Common myeloid progenitor, CD34-positive (primary cell): ENCODE measurements at regions not wholly inside any gene's neighbourhood (a gene's known extent, or its start where the extent isn't known, plus 50 kb on each side); places are given as distances from the start of the nearest gene placed in this dataset.

ENCODE experiments used
- CTCF ChIA-PET: fragments of 350-600 bp; sonication (Branson Sonifier 250); formaldehyde crosslinking; loops from one replicate; lab custom pipeline; 2021; ENCODE audit warnings: antibody characterized with exemption; lab: Charles Lee
- POLR2A ChIA-PET: fragments of 350-600 bp; sonication (Branson Sonifier 250); formaldehyde crosslinking; loops from one replicate; lab custom pipeline; 2021; ENCODE audit warnings: antibody characterized with exemption; lab: Charles Lee
- DNase-seq, 3 donors: peaks; one replicate each; pipeline versions ENCODE4 v3.0.0 to v3.0.0-alpha.2; 2013
- H3K27ac ChIP-seq, 2 experiments: 1 replicate in 1 of 2; 2 replicates in 1 of 2; pipeline ENCODE4 v1.7.0; 2013; ENCODE audit warnings: inconsistent platforms in 2 of 2, low read length in 2 of 2, mild to moderate bottlenecking in 2 of 2, low read depth in 1 of 2, moderate library complexity in 1 of 2; ENCODE audit not compliant: severe bottlenecking in 2 of 2, insufficient read depth in 1 of 2, poor library complexity in 1 of 2
- H3K27me3 ChIP-seq, 5 experiments: replicated peaks in 2 of 5; 1 replicate in 3 of 5; 2 replicates in 2 of 5; pipeline versions ENCODE4 v1.6.1 to v1.7.0; 2013; ENCODE audit warnings: low read length in 4 of 5, mild to moderate bottlenecking in 2 of 5, moderate library complexity in 2 of 5, inconsistent platforms in 1 of 5; ENCODE audit not compliant: insufficient read depth in 5 of 5, control insufficient read depth in 4 of 5
- H3K36me3 ChIP-seq, 4 experiments: 1 replicate in 2 of 4; 2 replicates in 2 of 4; pipeline versions ENCODE4 v1.6.1 to v1.7.0; 2013; ENCODE audit warnings: low read length in 3 of 4, control low read depth in 1 of 4, mild to moderate bottlenecking in 1 of 4; ENCODE audit not compliant: control insufficient read depth in 4 of 4, insufficient read depth in 4 of 4
- H3K4me1 ChIP-seq, 4 experiments: 1 replicate in 3 of 4; 2 replicates in 1 of 4; pipeline versions ENCODE4 v1.6.1 to v1.7.1; 2013; ENCODE audit warnings: low read length in 3 of 4, mild to moderate bottlenecking in 3 of 4, control low read depth in 1 of 4, inconsistent platforms in 1 of 4, moderate library complexity in 1 of 4; ENCODE audit not compliant: control insufficient read depth in 4 of 4, insufficient read depth in 4 of 4; ENCODE audit errors: control extremely low read depth in 1 of 4
- H3K4me3 ChIP-seq, 7 experiments: 1 replicate in 4 of 7; 2 replicates in 3 of 7; pipeline versions ENCODE4 v1.5.1 to v1.7.0; 2013; ENCODE audit warnings: mild to moderate bottlenecking in 7 of 7, low read length in 6 of 7, moderate library complexity in 6 of 7, inconsistent platforms in 2 of 7, low read depth in 2 of 7, control low read depth in 1 of 7; ENCODE audit not compliant: insufficient read depth in 4 of 7, control insufficient read depth in 1 of 7; ENCODE audit errors: extremely low read depth in 1 of 7
- H3K9me3 ChIP-seq, 5 experiments: 1 replicate in 4 of 5; 2 replicates in 1 of 5; pipeline versions ENCODE4 v1.6.1 to v1.7.1; 2013; ENCODE audit warnings: low read length in 4 of 5, mild to moderate bottlenecking in 2 of 5, inconsistent platforms in 1 of 5, low read depth in 1 of 5, moderate library complexity in 1 of 5; ENCODE audit not compliant: control insufficient read depth in 4 of 5, insufficient read depth in 2 of 5; ENCODE audit errors: control extremely low read depth in 1 of 5
- WGBS: methylation state at CpG from one replicate; pipeline ENCODE4 v1.1.5; 2013; ENCODE audit not compliant: insufficient coverage; 5-methylcytosine and 5-hydroxymethylcytosine counted together

DNA sequence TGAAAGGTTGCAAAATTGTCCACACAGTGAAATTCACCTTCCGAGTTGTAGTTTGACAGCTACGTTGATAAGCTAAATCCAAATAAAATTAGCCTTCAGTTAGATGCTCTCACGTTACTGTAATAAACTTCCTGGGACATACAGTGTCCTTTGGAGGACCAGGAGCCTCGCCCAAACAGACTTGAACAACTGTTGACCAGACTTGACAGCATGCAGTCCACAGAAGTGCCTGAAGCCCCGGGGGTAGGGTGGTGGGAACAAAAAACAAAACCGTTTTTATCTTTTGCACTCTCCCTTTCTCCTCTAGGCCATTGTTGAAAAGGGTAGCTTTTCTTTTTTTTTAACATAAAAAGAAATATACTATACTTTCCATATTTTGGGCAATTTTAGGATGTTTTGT is 172.8 kb upstream of the SAMSN1 start:
- no peak overlapping the region for H3K4me3 ChIP-seq
- no peaks in the 10 kb centered on the region for H3K36me3 ChIP-seq
- H3K27ac ChIP-seq, result no peak overlapping the region
- H3K4me1 ChIP-seq, result no peaks in the 10 kb centered on the region
- DNase-seq, result no peak
- ChIA-PET POLR2A (interaction anchor here (0.6 kb wide), 1 partner anchor 155 kb away, joined by 4 read pairs; no protein-coding TSS in a partner anchor), CTCF (interaction anchor here (1.2 to 1.4 kb wide), 2 partner anchors 9 to 12 kb away, joined by 3 read pairs; no protein-coding TSS in a partner anchor)
- H3K27me3 ChIP-seq, result no peaks in the 10 kb centered on the region
- H3K9me3 ChIP-seq, result peaks cover 0 to 3% (median 0%) of the 10 kb centered on the region in 5 experiments
- 94% methylated on average over 4 of the region's 6 CpGs for WGBS

DNA sequence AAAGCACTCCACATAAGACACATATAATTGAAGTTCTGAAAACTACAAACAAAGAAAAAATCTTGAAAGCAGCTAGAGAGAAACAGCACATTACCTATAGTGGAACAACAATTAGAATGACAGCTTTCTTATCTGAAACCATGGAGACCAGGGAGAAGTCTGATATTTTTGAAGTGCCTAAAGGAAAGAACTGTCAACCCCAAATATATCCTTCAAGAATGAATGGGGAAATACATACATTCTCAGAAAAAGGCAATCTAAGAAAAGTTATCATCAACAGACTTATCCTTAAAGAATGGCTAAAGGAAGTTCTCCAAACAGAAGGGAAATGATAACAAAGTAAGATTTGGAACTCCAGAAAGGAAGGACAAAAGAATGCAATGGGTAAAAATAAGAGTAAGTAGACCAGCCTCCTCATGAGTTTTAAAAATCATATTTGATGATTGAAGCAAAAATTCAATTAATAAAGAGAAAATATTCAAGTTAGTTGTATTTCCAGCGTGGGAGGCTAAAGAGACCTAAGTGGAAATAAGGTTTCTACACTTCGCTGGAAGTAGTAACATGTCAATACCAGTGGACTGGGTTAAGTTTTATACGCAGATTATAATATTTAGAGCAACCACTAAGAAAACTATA is 170.8 kb upstream of the SAMSN1 start:
- Histone ChIP-seq H3K4me1 (no peaks in the 10 kb centered on the region), H3K36me3 (no peaks in the 10 kb centered on the region), H3K4me3 (no peak overlapping the region), H3K9me3 (peaks cover 0 to 8% (median 0%) of the 10 kb centered on the region in 5 experiments), H3K27ac (no peak overlapping the region), H3K27me3 (no peaks in the 10 kb centered on the region)
- CTCF ChIA-PET, result no interaction called here
- DNase-seq, result no peak
- no CpG with 5 or more reads among the region's 3 CpGs for WGBS
- POLR2A ChIA-PET, result no interaction called here

DNA sequence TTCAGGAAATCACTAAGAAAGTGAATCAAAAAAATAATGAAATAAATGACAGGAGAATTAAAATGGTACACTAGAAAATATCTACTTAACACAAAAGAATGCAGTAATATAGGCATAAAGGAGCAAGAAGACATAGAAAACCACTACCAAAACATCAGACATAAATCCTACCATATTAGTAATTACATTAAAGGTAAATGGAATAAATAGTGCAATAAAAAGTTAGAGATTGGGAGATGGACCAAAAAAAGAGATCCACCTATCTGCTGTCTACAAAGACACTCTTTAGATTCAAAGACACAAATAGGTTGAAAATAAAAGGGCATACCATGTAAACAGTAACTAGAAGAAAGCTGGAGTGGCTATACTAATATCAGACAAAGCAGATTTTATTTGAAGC is 167.0 kb upstream of the SAMSN1 start:
- H3K27ac ChIP-seq, result no peak overlapping the region
- ChIA-PET POLR2A (no interaction called here), CTCF (no interaction called here)
- DNase-seq, result no peak
- H3K27me3 ChIP-seq, result no peaks in the 10 kb centered on the region
- H3K4me3 ChIP-seq, result no peak overlapping the region
- no peaks in the 10 kb centered on the region for H3K4me1 ChIP-seq
- H3K9me3 ChIP-seq, result peaks cover 0 to 8% (median 0%) of the 10 kb centered on the region in 5 experiments
- no peaks in the 10 kb centered on the region for H3K36me3 ChIP-seq

DNA sequence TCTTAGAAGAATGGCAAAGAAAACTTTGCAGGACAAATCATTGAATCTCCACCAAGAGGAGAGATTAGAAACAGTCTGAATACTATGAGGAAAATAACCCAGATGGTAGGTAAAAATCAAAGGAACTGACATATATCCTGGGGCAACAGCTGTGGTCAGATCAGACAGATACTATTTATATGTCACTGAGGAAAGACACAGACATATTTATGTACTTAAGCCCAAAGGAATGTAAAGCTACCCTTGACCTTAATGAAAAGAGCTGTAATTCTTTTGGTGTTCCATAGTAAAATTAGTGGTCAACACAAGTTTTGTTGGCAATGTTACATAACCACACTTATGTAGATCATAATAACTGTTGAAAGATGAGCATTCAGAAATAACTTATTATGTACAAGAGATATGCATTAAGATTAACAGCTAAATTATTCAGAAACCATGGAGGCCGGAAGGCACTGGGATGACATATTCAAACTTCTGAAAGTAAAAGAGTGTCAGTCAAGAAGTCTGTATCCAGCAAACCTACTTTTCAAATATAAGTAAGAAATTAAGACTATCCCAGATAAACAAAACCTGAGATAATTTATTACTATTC is 166.1 kb upstream of the SAMSN1 start:
- Histone ChIP-seq H3K9me3 (peaks cover 0 to 8% (median 3%) of the 10 kb centered on the region in 5 experiments), H3K36me3 (no peaks in the 10 kb centered on the region), H3K27me3 (no peaks in the 10 kb centered on the region), H3K4me3 (no peak overlapping the region), H3K4me1 (no peaks in the 10 kb centered on the region), H3K27ac (no peak overlapping the region)
- no CpG with 5 or more reads among the region's 1 CpG for WGBS
- ChIA-PET POLR2A (no interaction called here), CTCF (no interaction called here)
- no peak for DNase-seq

DNA sequence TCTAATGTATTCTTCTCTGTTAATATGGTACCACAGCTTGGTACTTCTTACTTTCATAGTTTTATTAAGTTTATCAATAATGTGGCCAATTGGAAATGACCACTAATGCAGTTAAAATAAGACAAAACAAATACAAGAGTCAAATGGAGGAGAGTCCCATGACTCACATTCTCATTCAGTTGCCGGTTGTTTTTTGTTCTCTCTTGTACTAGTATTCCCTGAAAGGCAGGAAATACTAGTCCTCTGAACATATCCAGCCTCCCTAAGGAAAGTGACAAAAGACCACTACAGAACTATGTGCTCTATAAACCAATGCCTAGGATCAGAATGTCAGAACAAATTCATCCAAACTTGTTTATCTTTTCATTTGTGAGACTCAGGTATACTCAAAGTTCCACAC is 165.2 kb upstream of the SAMSN1 start:
- Histone ChIP-seq H3K27ac (no peak overlapping the region), H3K9me3 (peaks cover 0 to 8% (median 3%) of the 10 kb centered on the region in 5 experiments), H3K4me3 (no peak overlapping the region), H3K4me1 (peaks cover 0 to 5% (median 0%) of the 10 kb centered on the region in 4 experiments), H3K36me3 (no peaks in the 10 kb centered on the region), H3K27me3 (no peaks in the 10 kb centered on the region)
- CTCF ChIA-PET, result no interaction called here
- WGBS, result no CpG with 5 or more reads among the region's 1 CpG
- POLR2A ChIA-PET, result no interaction called here
- DNase-seq, result no peak

DNA sequence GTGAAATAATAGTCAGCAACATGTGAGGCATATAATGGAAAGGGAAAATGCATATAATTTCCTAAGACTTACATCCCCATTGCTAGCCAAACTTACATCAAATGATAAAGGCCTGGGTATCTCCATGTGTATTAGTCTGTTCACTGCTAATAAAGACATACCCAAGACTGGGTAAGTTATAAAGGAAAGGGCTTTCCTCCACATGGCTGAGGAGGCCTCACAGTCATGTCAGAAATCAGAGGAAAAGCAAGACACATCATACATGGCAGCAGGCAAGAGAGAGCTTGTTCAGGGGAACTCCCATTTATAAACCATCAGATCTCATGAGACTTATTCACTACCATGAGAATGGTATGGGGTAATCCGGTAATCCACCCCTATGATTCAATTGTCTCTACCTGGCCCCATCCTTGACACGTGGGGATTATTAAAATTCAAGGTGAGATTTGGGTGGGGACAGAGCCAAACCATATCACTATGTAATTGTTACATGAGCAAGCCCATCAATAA is 161.5 kb upstream of the SAMSN1 start:
- no CpG with 5 or more reads among the region's 2 CpGs for WGBS
- H3K4me3 ChIP-seq, result no peak overlapping the region
- POLR2A ChIA-PET, result no interaction called here
- CTCF ChIA-PET, result interaction anchor here (1.5 kb wide), 1 partner anchor 20 kb away, joined by 3 read pairs; no protein-coding TSS in a partner anchor
- H3K4me1 ChIP-seq, result peaks cover 0 to 7% (median 0%) of the 10 kb centered on the region in 4 experiments
- H3K36me3 ChIP-seq, result no peaks in the 10 kb centered on the region
- no peaks in the 10 kb centered on the region for H3K27me3 ChIP-seq
- no peak overlapping the region for H3K27ac ChIP-seq
- DNase-seq, result no peak
- H3K9me3 ChIP-seq, result peaks cover 0 to 3% (median 0%) of the 10 kb centered on the region in 5 experiments
